Loucy (cell line): ENCODE measurements at regions not wholly inside any gene's neighbourhood (a gene's known extent, or its start where the extent isn't known, plus 50 kb on each side); places are given as distances from the start of the nearest gene placed in this dataset.

Source experiments
- EZH2phosphoT487 ChIP-seq: fragments of 200-600 bp; IDR thresholded peaks from 2 replicates; pipeline ENCODE4 v1.6.1; 2018; ENCODE audit warnings: antibody characterized with exemption, mild to moderate bottlenecking, moderate library complexity, borderline replicate concordance
- TF ChIP-seq, protein P1 (sequence below): fragments of 200-600 bp; sonication (generic); conservative IDR thresholded peaks from 2 replicates; pipeline ENCODE4 v1.5.1; 2014; ENCODE audit warnings: mild to moderate bottlenecking, antibody characterized with exemption, low read length

DNA sequence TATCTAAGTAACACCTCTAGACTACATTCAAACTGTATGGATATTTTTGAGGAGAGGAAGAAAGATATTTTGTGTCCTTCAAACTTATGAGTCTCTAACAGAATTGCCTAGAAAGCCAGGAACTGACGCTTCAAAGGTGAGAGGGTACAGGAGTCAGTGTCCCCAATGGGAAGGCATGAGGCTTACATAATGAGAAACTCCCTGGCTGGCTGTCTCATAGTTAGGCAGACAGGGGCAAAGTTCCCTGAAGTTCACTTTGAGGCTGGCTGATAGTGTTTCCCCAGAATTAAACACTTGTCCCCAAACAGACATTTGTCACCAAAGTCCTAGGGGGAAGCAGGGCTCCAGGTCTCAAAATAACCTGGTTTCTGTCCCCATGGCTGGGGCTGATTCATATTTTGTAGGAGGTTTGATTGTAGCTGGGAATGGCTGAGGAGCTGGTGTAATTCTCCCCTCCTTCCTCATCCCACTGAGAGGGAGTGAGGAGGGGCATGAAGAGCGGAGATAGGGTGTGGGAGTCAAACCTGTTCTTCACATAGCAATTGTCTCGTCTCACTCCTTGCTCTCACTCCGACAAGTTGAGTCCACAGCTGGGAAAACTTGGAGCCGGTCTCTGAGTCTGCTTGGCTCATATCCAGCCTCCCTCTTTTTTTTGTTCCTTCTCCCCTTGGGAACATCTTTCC, 56.4 kb upstream of the CISTR start:
- TF ChIP-seq, protein P1, sequence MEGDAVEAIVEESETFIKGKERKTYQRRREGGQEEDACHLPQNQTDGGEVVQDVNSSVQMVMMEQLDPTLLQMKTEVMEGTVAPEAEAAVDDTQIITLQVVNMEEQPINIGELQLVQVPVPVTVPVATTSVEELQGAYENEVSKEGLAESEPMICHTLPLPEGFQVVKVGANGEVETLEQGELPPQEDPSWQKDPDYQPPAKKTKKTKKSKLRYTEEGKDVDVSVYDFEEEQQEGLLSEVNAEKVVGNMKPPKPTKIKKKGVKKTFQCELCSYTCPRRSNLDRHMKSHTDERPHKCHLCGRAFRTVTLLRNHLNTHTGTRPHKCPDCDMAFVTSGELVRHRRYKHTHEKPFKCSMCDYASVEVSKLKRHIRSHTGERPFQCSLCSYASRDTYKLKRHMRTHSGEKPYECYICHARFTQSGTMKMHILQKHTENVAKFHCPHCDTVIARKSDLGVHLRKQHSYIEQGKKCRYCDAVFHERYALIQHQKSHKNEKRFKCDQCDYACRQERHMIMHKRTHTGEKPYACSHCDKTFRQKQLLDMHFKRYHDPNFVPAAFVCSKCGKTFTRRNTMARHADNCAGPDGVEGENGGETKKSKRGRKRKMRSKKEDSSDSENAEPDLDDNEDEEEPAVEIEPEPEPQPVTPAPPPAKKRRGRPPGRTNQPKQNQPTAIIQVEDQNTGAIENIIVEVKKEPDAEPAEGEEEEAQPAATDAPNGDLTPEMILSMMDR = no peak
- no peak for TF ChIP-seq EZH2phosphoT487
